ENCODE measurements at regions not wholly inside any gene's neighbourhood (a gene's known extent, or its start where the extent isn't known, plus 50 kb on each side); places are given as distances from the start of the nearest gene placed in this dataset.

GRCh38 chr3:187920030-187920429 lies 174.8 kb upstream of the BCL6 start:
- TF ChIP-seq POLR2AphosphoS5 (IDR thresholded peaks at IDR 0.05; ENCODE audit: low read depth, low read length) (no peak), TAF1 (IDR thresholded peaks at IDR 0.05; ENCODE audit: borderline replicate concordance, insufficient read depth, low read length) (no peak)
- TF ChIP-seq, protein P1, sequence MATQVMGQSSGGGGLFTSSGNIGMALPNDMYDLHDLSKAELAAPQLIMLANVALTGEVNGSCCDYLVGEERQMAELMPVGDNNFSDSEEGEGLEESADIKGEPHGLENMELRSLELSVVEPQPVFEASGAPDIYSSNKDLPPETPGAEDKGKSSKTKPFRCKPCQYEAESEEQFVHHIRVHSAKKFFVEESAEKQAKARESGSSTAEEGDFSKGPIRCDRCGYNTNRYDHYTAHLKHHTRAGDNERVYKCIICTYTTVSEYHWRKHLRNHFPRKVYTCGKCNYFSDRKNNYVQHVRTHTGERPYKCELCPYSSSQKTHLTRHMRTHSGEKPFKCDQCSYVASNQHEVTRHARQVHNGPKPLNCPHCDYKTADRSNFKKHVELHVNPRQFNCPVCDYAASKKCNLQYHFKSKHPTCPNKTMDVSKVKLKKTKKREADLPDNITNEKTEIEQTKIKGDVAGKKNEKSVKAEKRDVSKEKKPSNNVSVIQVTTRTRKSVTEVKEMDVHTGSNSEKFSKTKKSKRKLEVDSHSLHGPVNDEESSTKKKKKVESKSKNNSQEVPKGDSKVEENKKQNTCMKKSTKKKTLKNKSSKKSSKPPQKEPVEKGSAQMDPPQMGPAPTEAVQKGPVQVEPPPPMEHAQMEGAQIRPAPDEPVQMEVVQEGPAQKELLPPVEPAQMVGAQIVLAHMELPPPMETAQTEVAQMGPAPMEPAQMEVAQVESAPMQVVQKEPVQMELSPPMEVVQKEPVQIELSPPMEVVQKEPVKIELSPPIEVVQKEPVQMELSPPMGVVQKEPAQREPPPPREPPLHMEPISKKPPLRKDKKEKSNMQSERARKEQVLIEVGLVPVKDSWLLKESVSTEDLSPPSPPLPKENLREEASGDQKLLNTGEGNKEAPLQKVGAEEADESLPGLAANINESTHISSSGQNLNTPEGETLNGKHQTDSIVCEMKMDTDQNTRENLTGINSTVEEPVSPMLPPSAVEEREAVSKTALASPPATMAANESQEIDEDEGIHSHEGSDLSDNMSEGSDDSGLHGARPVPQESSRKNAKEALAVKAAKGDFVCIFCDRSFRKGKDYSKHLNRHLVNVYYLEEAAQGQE (IDR thresholded peaks at IDR 0.05; ENCODE audit: insufficient read depth in 1 of 2, low read depth in 2 of 2, low read length in 2 of 2), result no peak

Measured in PFSK-1 (cell line).